ENCODE measurements at regions not wholly inside any gene's neighbourhood (a gene's known extent, or its start where the extent isn't known, plus 50 kb on each side); places are given as distances from the start of the nearest gene placed in this dataset.

GRCh38 chr6:2488578-2488977 is 243.2 kb upstream of the GMDS start:
- H3K4me2 ChIP-seq (ENCODE audit: low read depth, low read length): no peak overlapping the region
- no peak for FAIRE-seq
- 0 out of 2 replicates have a peak, but pooled peaks cover 7% of the 10 kb centered on the region for H3K9me3 ChIP-seq (ENCODE audit: low read length)
- WGBS (ENCODE audit: low lambda C conversion rate): 59% methylated on average over 6 of the region's 6 CpGs
- H3K27ac ChIP-seq (ENCODE audit: extremely low read length, insufficient read depth, low read length): no peak overlapping the region
- in situ Hi-C loops (cut with HindIII; ENCODE audit: extremely low pct_ligation_motif_present, low pct_unique_long_range_greater_than_20kb) (no loop called here), intact Hi-C loops (cut with micrococcal nuclease; ENCODE audit: unreplicated experiment) (no loop called here)
- H3K36me3 ChIP-seq (replicated peaks in 1 of 2; ENCODE audit: control insufficient read depth in 1 of 2, insufficient read depth in 2 of 2, low read length in 2 of 2): no peaks in the 10 kb centered on the region
- H3K4me3 ChIP-seq (replicated peaks in 1 of 3; ENCODE audit: insufficient read depth in 1 of 3, low read depth in 2 of 3, low read length in 3 of 3): no peak overlapping the region
- H2AFZ ChIP-seq (ENCODE audit: low read length): no peak overlapping the region
- no peaks in the 10 kb centered on the region for H4K20me1 ChIP-seq (ENCODE audit: insufficient read depth, low read length)
- POLR2A ChIA-PET: no interaction called here
- no peaks in the 10 kb centered on the region; a peak in 1 of 5 replicates for H3K27me3 ChIP-seq (ENCODE audit: control insufficient read depth in 1 of 2, insufficient read depth in 2 of 2, low read length in 2 of 2)
- ATAC-seq: no peak
- H3K9ac ChIP-seq (ENCODE audit: insufficient read depth, low read depth, low read length): no peak overlapping the region
- DNase-seq (ENCODE audit: low spot score): no peak
- TF ChIP-seq ZNF720 (CRISPR knock-in tag; IDR thresholded peaks at IDR 0.05) (no peak), MAFK (conservative IDR thresholded peaks at IDR 0.05 in 1 of 2, IDR thresholded peaks at IDR 0.05 in 1 of 2; ENCODE audit: low read length in 2 of 2) (no peak), RARA (CRISPR knock-in tag; IDR thresholded peaks at IDR 0.05) (no peak), MEIS2 (CRISPR knock-in tag; IDR thresholded peaks at IDR 0.05) (no peak), NFIC (IDR thresholded peaks at IDR 0.05; ENCODE audit: low read length) (no peak), ZNF512 (CRISPR knock-in tag; IDR thresholded peaks at IDR 0.05) (no peak), ZNF292 (CRISPR knock-in tag; IDR thresholded peaks at IDR 0.05; ENCODE audit: borderline replicate concordance, low read depth) (no peak), SALL2 (CRISPR knock-in tag; IDR thresholded peaks at IDR 0.05) (no peak), PRDM10 (CRISPR knock-in tag; IDR thresholded peaks at IDR 0.05; ENCODE audit: low read depth) (no peak), UBTF (CRISPR knock-in tag; IDR thresholded peaks at IDR 0.05) (no peak), ZNF792 (CRISPR knock-in tag; IDR thresholded peaks at IDR 0.05) (no peak), SP140L (CRISPR knock-in tag; IDR thresholded peaks at IDR 0.05; ENCODE audit: borderline replicate concordance) (no peak), PPARG (CRISPR knock-in tag; conservative IDR thresholded peaks at IDR 0.05) (no peak), JUND (CRISPR knock-in tag; IDR thresholded peaks at IDR 0.05) (no peak), ZBTB38 (CRISPR knock-in tag; IDR thresholded peaks at IDR 0.05) (no peak), ZNF33A (CRISPR knock-in tag; IDR thresholded peaks at IDR 0.05; ENCODE audit: borderline replicate concordance) (no peak), THAP7 (CRISPR knock-in tag; IDR thresholded peaks at IDR 0.05) (no peak)
- BruUV-seq (replicated peaks): no TSS peak
- H3K4me1 ChIP-seq (ENCODE audit: insufficient read depth, low read length): no peaks in the 10 kb centered on the region
- CTCF ChIA-PET (ENCODE audit: low intra/inter-chr PET ratio, low total read pairs): no interaction called here
- no peaks in the 10 kb centered on the region for H3K79me2 ChIP-seq (ENCODE audit: insufficient read depth, low read length)
